NCI-H1436 treated with DMSO at 0.1 percent for 48 hours (cell line): ENCODE measurements at regions not wholly inside any gene's neighbourhood (a gene's known extent, or its start where the extent isn't known, plus 50 kb on each side); places are given as distances from the start of the nearest gene placed in this dataset.

Source experiments
- DNase-seq: peaks from one replicate; lab custom pipeline; 2025; lab: John Stamatoyannopoulos, UW

- no peak for DNase-seq
These were observed 65.0 kb downstream of the NOL4 start for GRCh38 chr18:34159691-34160185.

DNA sequence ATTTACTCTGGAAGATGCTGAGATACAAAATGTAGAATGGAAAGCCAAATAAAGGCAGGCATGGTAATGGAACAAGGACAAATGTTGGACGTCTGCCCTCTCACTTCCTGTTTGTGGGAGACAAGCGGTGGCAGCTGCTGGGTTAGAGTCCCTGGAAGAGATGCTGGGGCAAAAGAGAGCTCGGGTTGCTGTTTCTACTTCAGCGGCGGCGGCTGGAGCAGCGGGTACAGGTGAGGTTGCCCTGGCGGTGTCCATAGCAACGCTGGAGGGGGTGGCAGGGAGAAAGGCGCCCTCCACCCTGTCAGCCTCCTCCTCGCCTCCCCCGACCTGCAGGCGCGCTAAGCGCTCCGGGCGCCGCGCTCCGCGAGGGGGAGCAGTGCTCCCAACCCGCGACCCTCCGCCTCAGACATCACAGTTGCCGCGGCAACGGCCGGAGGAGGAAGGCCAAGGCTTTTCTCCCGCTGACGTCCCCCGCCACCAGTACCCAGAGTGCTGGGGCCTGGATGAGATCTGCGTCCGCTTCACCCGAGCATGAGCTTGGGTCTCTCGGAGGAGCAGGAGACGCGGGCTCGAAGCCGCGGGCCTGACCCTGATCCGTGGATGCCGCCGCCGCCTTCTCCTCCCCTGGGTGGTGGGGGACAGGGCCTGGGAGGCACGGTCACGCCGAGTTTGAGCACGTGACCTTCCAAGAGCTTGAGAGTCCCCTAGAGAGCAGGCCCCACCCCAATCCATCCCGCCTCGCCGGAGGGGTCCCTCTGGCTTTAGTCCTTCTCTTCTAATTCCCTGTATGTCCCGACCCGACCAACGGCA lies 65.6 kb downstream of the NOL4 start:
- DNase-seq: peak; percentile 70

- peak; percentile 5 for DNase-seq
These were observed 71.0 kb downstream of the NOL4 start for GRCh38 chr18:34153711-34154110.

- DNase-seq: no peak
These were observed 93.7 kb downstream of the NOL4 start for GRCh38 chr18:34131006-34131405.

DNA sequence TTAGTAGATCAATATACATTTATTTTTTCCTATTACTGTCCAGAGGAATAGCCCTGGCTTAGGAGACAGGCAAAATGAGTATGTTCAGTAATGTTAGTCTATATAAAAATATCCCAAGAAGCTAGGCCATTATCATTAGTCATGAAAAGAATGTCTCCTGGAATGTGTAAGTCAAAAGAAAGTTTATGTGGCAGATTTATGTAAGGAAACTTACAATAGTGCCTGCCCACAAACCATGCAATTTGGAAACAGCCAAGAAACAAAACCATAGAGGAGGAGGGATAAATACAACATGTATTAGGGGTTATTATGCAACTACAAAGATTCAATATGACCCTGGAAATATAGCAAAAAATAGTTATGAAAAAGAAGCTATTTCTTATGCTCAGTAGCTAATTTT lies 96.3 kb downstream of the NOL4 start:
- no peak for DNase-seq

DNA sequence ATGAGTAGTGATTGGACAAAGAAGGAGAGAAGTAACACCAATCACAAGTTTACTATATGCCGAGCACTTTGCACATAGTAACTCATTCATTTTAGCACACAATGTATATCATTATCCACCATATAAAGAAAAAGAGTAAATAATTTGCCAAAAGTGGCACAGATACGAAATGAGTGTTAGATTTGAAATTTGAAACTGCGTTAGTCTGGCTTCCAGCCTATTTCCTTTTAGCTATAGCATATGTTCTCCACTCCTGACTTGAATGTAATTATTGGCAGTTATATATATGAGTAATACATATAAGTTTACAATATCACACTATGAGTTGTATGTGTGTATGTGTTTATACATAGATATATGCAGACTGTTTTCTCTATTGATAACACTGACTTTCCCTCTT lies 98.6 kb downstream of the NOL4 start:
- no peak for DNase-seq

- DNase-seq: peak; percentile 33
These were observed 101.9 kb downstream of the NOL4 start for GRCh38 chr18:34122724-34123334.

DNA sequence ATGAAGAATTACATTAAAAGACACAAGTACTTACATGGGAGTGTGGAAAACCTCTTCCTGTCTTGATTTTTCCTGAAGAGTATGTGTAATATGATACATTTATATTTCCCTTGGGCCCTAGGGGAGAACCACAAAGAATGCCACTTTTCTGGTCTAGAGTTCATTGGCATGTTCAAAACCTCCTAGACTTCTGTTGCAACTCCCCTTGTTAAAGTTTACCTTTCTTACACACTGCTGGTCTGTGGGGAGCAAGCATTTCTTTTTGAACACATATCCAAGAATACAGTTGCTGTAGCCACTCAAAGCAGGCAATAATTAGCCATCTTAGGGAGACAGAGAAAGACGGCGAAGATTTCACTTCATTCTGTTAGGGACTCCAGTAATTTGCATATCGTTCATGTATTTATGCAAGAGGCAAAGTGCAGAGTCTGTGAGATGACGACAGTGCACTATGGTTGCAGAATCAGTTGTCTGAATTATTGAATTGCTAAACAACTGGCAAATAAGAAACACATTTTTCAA lies 103.5 kb downstream of the NOL4 start:
- no peak for DNase-seq

DNA sequence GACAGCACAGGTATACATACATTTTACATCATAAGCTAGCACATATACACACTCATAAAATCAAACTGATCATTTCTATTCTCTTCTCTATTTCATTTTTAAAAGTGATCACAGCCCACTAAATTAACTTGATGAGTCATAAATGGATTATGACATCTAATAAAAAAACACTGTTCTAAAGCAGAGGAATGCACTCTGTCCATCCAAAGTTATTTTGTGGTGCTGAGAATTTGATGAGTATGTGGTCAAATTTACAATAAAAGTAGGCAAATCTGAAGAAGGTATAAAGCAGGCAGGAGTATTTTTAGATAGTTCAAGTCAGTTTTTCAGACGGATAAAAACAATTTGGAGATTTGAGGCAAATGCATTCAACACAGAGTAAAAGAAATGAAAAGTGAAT lies 104.4 kb downstream of the NOL4 start:
- no peak for DNase-seq

DNA sequence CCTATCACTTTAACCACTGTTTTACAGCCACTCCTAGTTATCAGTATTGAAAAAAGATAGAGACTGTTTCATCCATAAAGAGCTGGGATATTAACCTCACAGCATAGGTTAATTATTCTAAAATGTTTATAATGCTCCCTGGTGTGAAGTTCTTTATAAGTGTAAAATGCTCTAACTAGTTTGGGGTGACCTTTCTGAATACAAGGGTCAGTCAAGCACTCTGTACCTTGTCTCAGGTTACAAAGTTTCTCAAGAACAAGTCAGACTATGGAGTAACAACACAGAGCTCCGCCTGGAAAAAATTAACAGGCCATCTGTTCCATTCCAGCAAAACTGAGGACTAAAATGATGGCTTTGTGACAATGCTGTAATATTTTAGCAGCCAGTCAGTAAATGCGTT lies 107.4 kb downstream of the NOL4 start:
- no peak for DNase-seq

- no peak for DNase-seq
These were observed 109.2 kb downstream of the NOL4 start for GRCh38 chr18:34115409-34116081.

- no peak for DNase-seq
These were observed 109.7 kb downstream of the NOL4 start for GRCh38 chr18:34114996-34115395.

- DNase-seq: no peak
These were observed 116.5 kb downstream of the NOL4 start for GRCh38 chr18:34108206-34108605.

DNA sequence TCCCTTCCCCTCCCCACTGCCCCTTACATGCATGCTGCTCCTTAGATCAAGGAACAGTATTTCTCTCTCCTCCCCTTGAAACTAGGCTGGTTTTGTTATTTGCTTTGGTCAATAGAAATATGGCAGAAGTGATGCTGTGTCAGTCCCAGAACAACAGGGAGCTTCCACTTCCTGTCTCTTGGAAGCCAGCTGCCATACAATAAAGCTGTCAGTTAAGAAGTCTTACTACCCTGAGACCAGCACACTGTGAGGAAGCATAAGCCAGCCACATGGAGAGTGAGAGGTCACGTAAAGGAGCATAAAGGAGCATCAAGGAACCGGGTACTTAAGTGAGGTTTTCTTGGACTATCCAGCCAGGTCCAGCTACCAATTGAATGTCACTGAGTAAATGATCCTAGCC lies 126.6 kb downstream of the NOL4 start:
- no peak for DNase-seq

- DNase-seq: no peak
These were observed 127.4 kb downstream of the NOL4 start for GRCh38 chr18:34097312-34097711.

- no peak for DNase-seq
These were observed 130.6 kb downstream of the NOL4 start for GRCh38 chr18:34094148-34094547.

DNA sequence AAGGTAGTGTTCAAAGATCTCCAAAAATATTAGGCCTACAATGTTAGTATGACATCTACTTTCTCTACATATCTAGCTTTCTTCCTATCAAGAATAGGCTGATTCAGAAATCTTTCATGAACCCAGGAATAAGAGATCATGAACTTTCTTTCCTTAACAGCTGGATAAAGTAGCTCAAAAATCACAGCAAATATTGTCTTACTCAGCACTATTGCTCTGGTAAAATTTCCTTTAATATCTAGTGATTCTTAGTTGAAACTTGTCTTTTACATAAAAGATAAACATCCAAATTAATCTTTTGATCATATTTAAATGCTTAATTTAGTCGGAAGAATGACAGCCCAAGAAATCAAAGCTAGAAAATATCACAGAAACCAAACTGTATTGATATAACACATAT lies 131.9 kb downstream of the NOL4 start:
- DNase-seq: no peak

DNA sequence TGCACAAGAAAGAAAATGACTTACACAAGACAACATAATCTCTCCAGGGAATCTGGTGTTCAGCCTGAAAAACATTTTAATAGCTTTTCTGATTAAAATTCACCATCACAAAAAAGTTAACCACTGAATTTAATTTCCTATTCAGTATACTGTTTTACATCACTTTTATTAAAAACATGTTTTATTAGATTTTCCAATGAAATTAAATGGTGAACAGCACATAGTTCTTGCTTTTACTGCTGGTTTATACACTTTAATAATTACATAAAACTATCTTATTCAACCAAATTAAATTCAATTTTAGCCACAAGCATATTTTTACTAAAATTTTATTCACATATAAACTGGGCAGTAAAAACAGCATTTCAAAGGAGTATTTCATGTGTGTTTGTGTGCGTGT lies 138.3 kb downstream of the NOL4 start:
- DNase-seq: no peak

- no peak for DNase-seq
These were observed 139.5 kb downstream of the NOL4 start for GRCh38 chr18:34085140-34085739.

DNA sequence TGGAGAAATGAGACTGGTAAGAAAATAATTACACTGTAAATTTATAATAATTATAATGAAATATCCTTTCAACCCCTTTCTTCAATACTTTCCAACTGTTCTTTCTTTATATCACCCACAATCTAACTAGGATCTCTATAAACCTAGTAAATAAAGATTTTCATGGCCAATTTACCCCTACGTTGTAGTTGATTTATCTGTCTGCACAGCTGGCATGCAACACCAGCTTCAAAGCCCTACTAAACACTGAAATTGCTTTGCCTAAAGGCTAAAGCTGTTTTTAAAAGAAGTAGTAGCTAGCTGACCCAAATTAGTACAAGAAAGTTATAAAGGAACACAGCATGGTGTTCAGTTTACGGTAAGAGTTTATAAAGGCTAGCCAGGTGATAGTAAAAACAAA lies 140.1 kb downstream of the NOL4 start:
- DNase-seq: no peak

- no peak for DNase-seq
These were observed 140.7 kb downstream of the NOL4 start for GRCh38 chr18:34083910-34084535.

- DNase-seq: no peak
These were observed 147.1 kb downstream of the NOL4 start for GRCh38 chr18:34077599-34077998.
